Activated naive CD4-positive, alpha-beta T cell treated with anti-CD3 and anti-CD28 coated beads for 36 hours (primary cell): ENCODE measurements at regions not wholly inside any gene's neighbourhood (a gene's known extent, or its start where the extent isn't known, plus 50 kb on each side); places are given as distances from the start of the nearest gene placed in this dataset.

Source experiments
- CTCF ChIA-PET: fragments of 350-600 bp; sonication (Branson Sonifier 250); formaldehyde crosslinking; loops from one replicate; lab custom pipeline; 2021; ENCODE audit warnings: antibody characterized with exemption; lab: Charles Lee
- DNase-seq: peaks from one replicate; pipeline ENCODE4 v3.0.0-alpha.2; 2020
- H3K27ac Mint-ChIP-seq: one replicate; pipeline ENCODE4 v1.8.0; 2021; ENCODE audit warnings: mild to moderate bottlenecking, mixed read lengths
- H3K27me3 Mint-ChIP-seq: one replicate; pipeline ENCODE4 v1.8.0; 2021; ENCODE audit warnings: low read depth, mixed read lengths
- H3K36me3 Mint-ChIP-seq: one replicate; pipeline ENCODE4 v1.8.0; 2021; ENCODE audit warnings: low read depth, mixed read lengths
- H3K4me1 Mint-ChIP-seq: one replicate; pipeline ENCODE4 v1.8.0; 2021; ENCODE audit warnings: low read depth, mixed read lengths
- H3K4me3 Mint-ChIP-seq: one replicate; pipeline ENCODE4 v1.8.0; 2021; ENCODE audit warnings: mild to moderate bottlenecking, moderate library complexity, mixed read lengths
- H3K9me3 Mint-ChIP-seq: one replicate; pipeline ENCODE4 v1.8.0; 2021; ENCODE audit warnings: mixed read lengths
- intact Hi-C: fragments of 100-400 bp; cut with micrococcal nuclease; formaldehyde crosslinking; loops from one replicate; pipeline ENCODE4 v1.15.1; 2023

DNA sequence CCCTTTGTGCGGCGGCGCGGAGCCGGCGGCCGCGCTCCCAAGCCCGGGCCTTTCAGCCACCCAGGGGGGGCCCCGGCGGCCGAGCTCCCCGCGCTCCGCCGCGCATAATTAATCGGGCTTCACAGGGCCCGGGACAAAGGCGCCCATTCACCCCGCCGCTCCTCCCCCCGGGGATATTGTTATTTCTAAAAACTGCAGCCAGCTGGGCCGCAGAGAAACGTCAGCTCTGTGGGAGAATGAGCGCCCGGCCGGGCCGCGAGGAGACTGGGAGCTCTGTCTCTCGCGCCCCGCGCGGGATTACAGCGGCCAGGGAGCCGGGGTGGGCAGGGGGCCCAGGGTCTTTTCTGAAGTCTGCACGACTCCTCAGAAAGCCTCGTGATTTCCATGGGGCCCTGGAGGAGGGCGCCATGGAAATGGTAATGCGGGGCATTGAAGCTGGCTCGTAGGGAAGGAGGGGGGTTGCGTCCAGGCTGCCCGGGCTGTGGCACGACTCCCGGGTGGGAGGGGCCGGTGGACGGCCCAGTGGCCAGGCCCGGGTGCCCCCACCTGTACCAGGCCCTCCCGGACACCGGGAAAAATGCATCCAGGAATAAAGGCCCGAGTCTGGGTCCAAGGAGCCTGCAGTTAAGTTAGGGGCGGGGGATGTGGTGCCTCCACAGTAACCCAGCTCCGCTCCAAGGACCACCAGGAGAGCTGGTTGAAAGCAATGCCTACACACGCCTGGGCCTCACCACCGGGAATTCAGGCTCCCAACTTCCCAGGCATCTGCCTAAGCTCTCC, 125.3 kb downstream of the ZFP36L2 start:
- no peak overlapping the region for H3K27ac Mint-ChIP-seq
- no peak overlapping the region for H3K4me3 Mint-ChIP-seq
- H3K36me3 Mint-ChIP-seq, result peaks cover 2% of the 10 kb centered on the region
- CTCF ChIA-PET, result no interaction called here
- H3K4me1 Mint-ChIP-seq, result peaks cover 2% of the 10 kb centered on the region
- no peaks in the 10 kb centered on the region for H3K9me3 Mint-ChIP-seq
- no peak for DNase-seq
- intact Hi-C loops, result no loop called here
- H3K27me3 Mint-ChIP-seq, result peaks cover 2% of the 10 kb centered on the region

- Mint-ChIP-seq H3K4me3 (no peak overlapping the region), H3K4me1 (no peaks in the 10 kb centered on the region), H3K27me3 (peaks cover 2% of the 10 kb centered on the region), H3K36me3 (peaks cover 2% of the 10 kb centered on the region), H3K9me3 (no peaks in the 10 kb centered on the region), H3K27ac (no peak overlapping the region)
- intact Hi-C loops, result no loop called here
- CTCF ChIA-PET, result no interaction called here
- no peak for DNase-seq
Measured at GRCh38 chr2:43100362-43100882, 126.0 kb downstream of the ZFP36L2 start.

DNA sequence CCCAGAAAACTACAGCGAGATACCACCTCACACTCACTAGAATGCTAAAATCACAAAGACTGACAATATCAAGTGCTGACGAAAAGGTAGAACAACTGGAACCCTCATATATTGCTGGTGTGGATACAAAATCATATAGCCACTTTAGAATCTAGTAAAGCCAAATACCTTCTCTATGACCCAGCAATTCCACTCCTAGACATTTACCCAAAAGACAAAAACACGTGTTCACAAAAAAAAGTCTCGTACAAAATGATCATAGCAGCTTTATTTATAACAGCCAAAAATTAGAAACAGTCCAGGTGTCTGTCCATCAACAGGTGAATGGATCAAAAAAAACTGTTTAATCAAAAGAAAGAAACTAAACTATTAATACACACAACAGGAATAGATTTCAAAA, 126.6 kb downstream of the ZFP36L2 start:
- Mint-ChIP-seq H3K27me3 (peaks cover 2% of the 10 kb centered on the region), H3K9me3 (no peaks in the 10 kb centered on the region), H3K27ac (no peak overlapping the region), H3K4me3 (no peak overlapping the region), H3K4me1 (no peaks in the 10 kb centered on the region), H3K36me3 (peaks cover 2% of the 10 kb centered on the region)
- CTCF ChIA-PET, result no interaction called here
- intact Hi-C loops, result no loop called here
- DNase-seq, result no peak

DNA sequence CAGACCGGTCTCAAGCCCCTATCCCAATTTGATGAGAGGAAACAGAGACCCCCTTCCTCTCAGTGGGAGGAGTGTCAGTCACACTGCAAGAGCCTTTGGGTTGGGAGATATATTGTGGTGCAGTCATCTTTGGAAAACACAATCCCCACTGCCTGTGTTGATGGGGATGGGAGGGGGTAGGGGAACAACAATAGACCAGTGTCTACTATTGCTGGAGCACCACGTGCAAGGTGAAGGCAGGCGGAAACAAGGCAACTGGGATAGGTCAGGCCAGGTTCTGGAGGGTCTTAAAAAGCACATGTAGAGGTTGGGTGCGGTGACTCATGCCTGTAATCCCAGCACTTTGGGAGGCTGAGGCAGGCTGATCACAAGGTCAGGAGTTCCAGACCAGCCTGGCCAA, 127.9 kb downstream of the ZFP36L2 start:
- H3K4me1 Mint-ChIP-seq, result no peaks in the 10 kb centered on the region
- H3K27me3 Mint-ChIP-seq, result peaks cover 2% of the 10 kb centered on the region
- intact Hi-C loops, result no loop called here
- H3K4me3 Mint-ChIP-seq, result no peak overlapping the region
- CTCF ChIA-PET, result no interaction called here
- H3K27ac Mint-ChIP-seq, result no peak overlapping the region
- no peaks in the 10 kb centered on the region for H3K9me3 Mint-ChIP-seq
- DNase-seq, result no peak
- H3K36me3 Mint-ChIP-seq, result peaks cover 2% of the 10 kb centered on the region

GRCh38 chr2:43097644-43098408, 128.6 kb downstream of the ZFP36L2 start:
- H3K4me1 Mint-ChIP-seq, result no peaks in the 10 kb centered on the region
- CTCF ChIA-PET, result interaction anchor here (1.1 kb wide), 1 partner anchor 29 kb away, joined by 3 read pairs; no protein-coding TSS in a partner anchor
- no peak for DNase-seq
- peaks cover 2% of the 10 kb centered on the region for H3K27me3 Mint-ChIP-seq
- H3K36me3 Mint-ChIP-seq, result peaks cover 2% of the 10 kb centered on the region
- H3K4me3 Mint-ChIP-seq, result no peak overlapping the region
- no peaks in the 10 kb centered on the region for H3K9me3 Mint-ChIP-seq
- intact Hi-C loops, result no loop called here
- H3K27ac Mint-ChIP-seq, result no peak overlapping the region

GRCh38 chr2:43095533-43096295, 130.7 kb downstream of the ZFP36L2 start:
- no peaks in the 10 kb centered on the region for H3K4me1 Mint-ChIP-seq

DNA sequence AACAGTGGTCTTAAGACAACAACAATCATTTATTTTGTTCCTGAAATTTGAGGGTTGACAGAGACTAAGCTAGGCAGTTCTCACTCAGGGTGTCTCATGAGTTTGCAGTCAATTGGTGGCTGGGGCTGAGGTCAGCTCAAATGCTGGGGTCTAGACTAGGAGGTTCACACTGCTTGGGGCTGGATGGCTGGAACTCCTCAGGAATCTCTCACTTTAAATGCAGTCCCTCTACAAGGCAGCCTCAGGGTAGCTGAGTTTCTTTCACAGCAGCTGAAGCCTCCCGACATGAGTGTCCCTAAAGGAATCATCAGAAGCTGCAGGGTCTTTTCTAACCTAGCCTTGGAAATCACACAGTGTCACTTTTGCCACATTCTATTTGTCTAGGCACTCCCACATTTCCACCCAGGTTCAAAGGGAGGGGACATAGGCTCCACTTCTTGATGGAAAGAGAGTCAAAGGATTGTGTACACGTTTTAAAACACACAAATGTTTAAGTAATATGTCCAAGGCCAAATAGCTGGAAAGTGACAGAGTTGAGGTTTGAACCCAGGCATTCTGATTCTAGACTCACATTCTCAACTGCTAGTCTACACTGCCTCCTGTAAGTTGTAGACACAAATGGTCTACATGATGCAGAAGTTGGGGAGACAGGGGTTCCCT, 133.8 kb downstream of the ZFP36L2 start:
- H3K4me1 Mint-ChIP-seq, result no peaks in the 10 kb centered on the region
- peaks cover 5% of the 10 kb centered on the region for H3K9me3 Mint-ChIP-seq
- no peaks in the 10 kb centered on the region for H3K27me3 Mint-ChIP-seq
- no peak overlapping the region for H3K27ac Mint-ChIP-seq
- no peak overlapping the region for H3K4me3 Mint-ChIP-seq
- intact Hi-C loops, result no loop called here
- DNase-seq, result no peak
- CTCF ChIA-PET, result interaction anchor here (0.9 to 1.1 kb wide), 3 partner anchors 69 to 137 kb away, joined by 3 read pairs; no protein-coding TSS in a partner anchor
- peaks cover 5% of the 10 kb centered on the region for H3K36me3 Mint-ChIP-seq

More at GRCh38 chr2:43095533-43096295, 130.7 kb downstream of the ZFP36L2 start:
- peaks cover 2% of the 10 kb centered on the region for H3K27me3 Mint-ChIP-seq
- H3K27ac Mint-ChIP-seq, result no peak overlapping the region
- CTCF ChIA-PET, result interaction anchor here (1.2 kb wide), 1 partner anchor 37 kb away, joined by 3 read pairs; no protein-coding TSS in a partner anchor
- peaks cover 3% of the 10 kb centered on the region for H3K36me3 Mint-ChIP-seq
- intact Hi-C loops, result no loop called here
- H3K4me3 Mint-ChIP-seq, result no peak overlapping the region
- no peak for DNase-seq
- peaks cover 2% of the 10 kb centered on the region for H3K9me3 Mint-ChIP-seq

DNA sequence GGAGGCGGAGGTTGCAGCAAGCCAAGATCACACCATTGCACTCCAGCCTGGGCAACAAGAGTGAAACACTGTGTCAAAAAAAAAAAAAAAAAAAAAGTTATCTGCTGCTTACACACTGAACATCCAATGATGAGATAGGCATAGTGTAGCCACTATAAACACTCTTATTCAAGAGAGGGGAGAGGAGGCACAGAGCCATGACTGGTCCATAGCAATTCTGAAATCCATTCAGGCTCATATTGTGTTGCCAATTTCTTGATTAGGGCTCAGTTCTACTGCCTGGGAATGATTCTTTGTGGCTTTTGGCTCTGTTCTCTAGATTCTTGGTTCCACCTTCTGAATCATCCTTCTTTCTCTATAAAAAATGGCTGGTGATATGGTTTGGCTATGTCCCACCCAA, 136.1 kb downstream of the ZFP36L2 start:
- intact Hi-C loops, result no loop called here
- CTCF ChIA-PET, result no interaction called here
- peaks cover 2% of the 10 kb centered on the region for H3K36me3 Mint-ChIP-seq

DNA sequence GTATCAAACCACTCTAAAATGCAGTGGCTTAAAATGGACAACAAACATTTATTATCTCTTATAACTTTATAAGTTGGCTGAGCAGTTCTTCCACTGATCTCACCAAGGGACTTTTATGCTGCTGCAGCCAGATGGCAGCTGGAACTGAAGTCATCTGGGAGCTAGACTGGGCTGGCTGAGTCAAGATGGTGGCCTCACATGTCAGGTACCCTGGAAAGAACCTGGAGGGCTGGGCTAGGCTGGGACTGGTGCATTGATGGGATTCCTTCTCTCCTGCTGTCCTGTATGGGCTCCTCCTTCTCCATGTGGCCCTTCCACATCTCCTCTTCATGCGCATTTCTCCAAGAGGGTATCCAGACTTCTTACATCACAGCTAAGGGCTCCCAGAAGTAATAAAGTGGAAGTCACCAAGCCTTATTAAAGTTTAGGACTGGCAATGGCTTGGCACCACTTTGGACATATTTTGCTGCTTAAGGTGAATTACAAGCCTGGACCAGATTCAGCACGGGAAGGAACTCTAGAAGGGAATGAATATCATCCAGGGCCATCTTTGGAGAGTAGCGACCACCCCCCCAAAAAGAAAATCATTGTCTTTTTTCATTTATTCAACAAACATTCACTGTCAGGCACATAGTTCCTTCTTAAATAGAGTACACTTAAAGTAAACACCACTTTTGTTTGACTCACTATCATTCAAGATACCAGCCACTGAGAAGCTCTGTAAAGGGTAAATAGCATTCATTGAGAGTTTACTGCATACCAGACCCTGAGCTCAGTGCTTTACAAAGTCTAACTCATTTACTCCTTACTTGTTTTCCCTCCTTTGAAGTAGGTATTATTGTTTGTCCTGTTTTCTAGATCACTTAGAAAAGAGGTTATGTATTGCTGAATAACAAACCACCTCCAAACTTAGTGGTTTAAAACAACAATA, 138.0 kb downstream of the ZFP36L2 start:
- CTCF ChIA-PET, result no interaction called here
- Mint-ChIP-seq H3K4me1 (peaks cover 9% of the 10 kb centered on the region), H3K4me3 (no peak overlapping the region), H3K27me3 (no peaks in the 10 kb centered on the region), H3K9me3 (peaks cover 5% of the 10 kb centered on the region), H3K27ac (no peak overlapping the region), H3K36me3 (peaks cover 2% of the 10 kb centered on the region)
- intact Hi-C loops, result no loop called here
- no peak for DNase-seq

More for the DNA sequence above, 136.1 kb downstream of the ZFP36L2 start:
- H3K9me3 Mint-ChIP-seq, result peaks cover 5% of the 10 kb centered on the region
- H3K27me3 Mint-ChIP-seq, result no peaks in the 10 kb centered on the region
- no peak for DNase-seq
- no peak overlapping the region for H3K27ac Mint-ChIP-seq
- no peak overlapping the region for H3K4me3 Mint-ChIP-seq
- H3K4me1 Mint-ChIP-seq, result peaks cover 3% of the 10 kb centered on the region

- CTCF ChIA-PET, result no interaction called here
- Mint-ChIP-seq H3K4me1 (peaks cover 9% of the 10 kb centered on the region), H3K27ac (no peak overlapping the region), H3K27me3 (no peaks in the 10 kb centered on the region), H3K9me3 (peaks cover 5% of the 10 kb centered on the region), H3K36me3 (peaks cover 2% of the 10 kb centered on the region), H3K4me3 (no peak overlapping the region)
- no peak for DNase-seq
- intact Hi-C loops, result no loop called here
Measured at GRCh38 chr2:43087413-43087812, 139.0 kb downstream of the ZFP36L2 start.
